ENCODE measurements at regions not wholly inside any gene's neighbourhood (a gene's known extent, or its start where the extent isn't known, plus 50 kb on each side); places are given as distances from the start of the nearest gene placed in this dataset.

DNA sequence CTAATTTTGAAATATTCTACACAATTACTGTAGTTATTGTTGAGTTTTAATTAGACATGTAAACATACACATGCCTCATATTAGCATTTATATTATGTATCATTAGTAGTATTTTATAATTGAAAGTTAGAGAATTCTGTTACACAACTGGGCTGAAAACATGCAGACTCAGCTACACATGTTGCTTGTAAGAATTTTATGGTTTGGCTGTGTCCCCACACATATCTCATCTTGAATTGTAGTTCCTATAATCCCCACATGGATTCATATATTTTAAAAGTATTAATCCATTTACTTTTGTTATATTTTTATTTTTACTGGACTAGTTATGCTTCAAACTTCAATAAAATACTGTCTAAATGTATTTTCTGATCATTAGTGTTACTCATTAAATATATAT, 2075.3 kb upstream of the C9orf72 start:
- Histone ChIP-seq H3K9me3 (ENCODE audit: control insufficient read depth, low read depth, low read length) (no peaks in the 10 kb centered on the region), H2BK20ac (ENCODE audit: low read depth, low read length, poor library complexity, severe bottlenecking) (no peak overlapping the region), H4K91ac (ENCODE audit: insufficient read length, low read depth, low read length) (no peak overlapping the region), H3K4ac (ENCODE audit: low read depth, low read length) (no peak overlapping the region), H2AFZ (ENCODE audit: low read length) (no peak overlapping the region), H4K5ac (ENCODE audit: insufficient read length, low read depth, low read length) (no peak overlapping the region), H3K18ac (ENCODE audit: insufficient read length, low read depth, low read length) (no peak overlapping the region), H2BK120ac (ENCODE audit: low read depth, low read length, poor library complexity, severe bottlenecking) (no peak overlapping the region), H3K56ac (ENCODE audit: insufficient read length, low read depth, low read length) (no peak overlapping the region), H3K23ac (ENCODE audit: insufficient read length, low read depth, low read length) (no peak overlapping the region), H2BK12ac (ENCODE audit: insufficient read length, low read depth, low read length) (no peak overlapping the region), H3K27ac (ENCODE audit: insufficient read length, low read depth, low read length) (no peak overlapping the region), H3T11ph (ENCODE audit: low read length) (no peak overlapping the region), H4K8ac (replicated peaks; ENCODE audit: insufficient read length, low read depth, low read length) (no peak overlapping the region), H3K79me2 (ENCODE audit: insufficient read depth, low read length) (no peaks in the 10 kb centered on the region), H2BK5ac (ENCODE audit: insufficient read length, low read length) (no peak overlapping the region), H3K79me1 (ENCODE audit: insufficient read depth, low read depth, low read length, poor library complexity, severe bottlenecking) (no peaks in the 10 kb centered on the region), H3K4me2 (ENCODE audit: insufficient read depth, insufficient read length, low read length) (no peak overlapping the region), H3K14ac (ENCODE audit: insufficient read depth, low read length) (no peak overlapping the region), H2AK5ac (ENCODE audit: insufficient read length, low read length) (no peak overlapping the region), H3K4me1 (ENCODE audit: insufficient read depth, low read length) (no peaks in the 10 kb centered on the region), H4K20me1 (ENCODE audit: control insufficient read depth, insufficient read depth, insufficient read length) (no peaks in the 10 kb centered on the region), H3K23me2 (ENCODE audit: insufficient read length, low read depth, low read length, poor library complexity, severe bottlenecking) (no peaks in the 10 kb centered on the region), H3K27me3 (ENCODE audit: insufficient read depth, low read length) (no peaks in the 10 kb centered on the region), H2BK15ac (ENCODE audit: low read depth, low read length) (no peak overlapping the region), H3K9ac (ENCODE audit: extremely low read depth, insufficient read length, low read length) (no peak overlapping the region)
- Mint-ChIP-seq H3K36me3 (ENCODE audit: insufficient read depth in 1 of 3, low read depth in 3 of 3) (no peaks in the 10 kb centered on the region), H3K27me3 (ENCODE audit: low read depth) (no peaks in the 10 kb centered on the region), H3K27ac (no peak overlapping the region), H3K4me1 (no peaks in the 10 kb centered on the region), H3K9me3 (no peaks in the 10 kb centered on the region), H3K4me3 (no peak overlapping the region)
- TF ChIP-seq, protein P1, sequence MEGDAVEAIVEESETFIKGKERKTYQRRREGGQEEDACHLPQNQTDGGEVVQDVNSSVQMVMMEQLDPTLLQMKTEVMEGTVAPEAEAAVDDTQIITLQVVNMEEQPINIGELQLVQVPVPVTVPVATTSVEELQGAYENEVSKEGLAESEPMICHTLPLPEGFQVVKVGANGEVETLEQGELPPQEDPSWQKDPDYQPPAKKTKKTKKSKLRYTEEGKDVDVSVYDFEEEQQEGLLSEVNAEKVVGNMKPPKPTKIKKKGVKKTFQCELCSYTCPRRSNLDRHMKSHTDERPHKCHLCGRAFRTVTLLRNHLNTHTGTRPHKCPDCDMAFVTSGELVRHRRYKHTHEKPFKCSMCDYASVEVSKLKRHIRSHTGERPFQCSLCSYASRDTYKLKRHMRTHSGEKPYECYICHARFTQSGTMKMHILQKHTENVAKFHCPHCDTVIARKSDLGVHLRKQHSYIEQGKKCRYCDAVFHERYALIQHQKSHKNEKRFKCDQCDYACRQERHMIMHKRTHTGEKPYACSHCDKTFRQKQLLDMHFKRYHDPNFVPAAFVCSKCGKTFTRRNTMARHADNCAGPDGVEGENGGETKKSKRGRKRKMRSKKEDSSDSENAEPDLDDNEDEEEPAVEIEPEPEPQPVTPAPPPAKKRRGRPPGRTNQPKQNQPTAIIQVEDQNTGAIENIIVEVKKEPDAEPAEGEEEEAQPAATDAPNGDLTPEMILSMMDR (conservative IDR thresholded peaks at IDR 0.05) = no peak
- DNase-seq = no peak

All from H9 (cell line).